ENCODE measurements at regions not wholly inside any gene's neighbourhood (a gene's known extent, or its start where the extent isn't known, plus 50 kb on each side); places are given as distances from the start of the nearest gene placed in this dataset.
"Not testable (repeated sequence)": the region's sequence is repeated elsewhere in the genome, so short reads cannot be mapped to it uniquely, and the experiment has no call there.

DNA sequence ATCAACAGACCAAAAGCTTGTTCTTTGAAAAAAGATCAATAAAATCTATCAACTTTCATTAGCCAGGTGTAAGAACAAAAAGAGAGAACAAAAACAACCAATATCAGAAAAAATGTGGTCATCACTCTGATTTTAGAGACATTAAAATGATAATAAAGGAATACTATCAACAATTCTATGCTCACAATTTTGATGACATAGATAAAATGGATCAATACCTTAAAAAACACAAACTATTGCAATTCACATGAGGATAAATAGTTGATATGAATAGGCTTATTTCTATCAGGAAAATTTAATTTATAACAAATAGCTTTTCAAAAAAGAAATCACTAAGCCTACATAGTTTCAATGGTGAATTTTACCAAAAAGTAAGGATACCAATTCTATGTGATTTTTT lies 809.4 kb upstream of the EYS start:
- no peak for DNase-seq (ENCODE audit: insufficient read length, low spot score)
- TF ChIP-seq, protein P1, sequence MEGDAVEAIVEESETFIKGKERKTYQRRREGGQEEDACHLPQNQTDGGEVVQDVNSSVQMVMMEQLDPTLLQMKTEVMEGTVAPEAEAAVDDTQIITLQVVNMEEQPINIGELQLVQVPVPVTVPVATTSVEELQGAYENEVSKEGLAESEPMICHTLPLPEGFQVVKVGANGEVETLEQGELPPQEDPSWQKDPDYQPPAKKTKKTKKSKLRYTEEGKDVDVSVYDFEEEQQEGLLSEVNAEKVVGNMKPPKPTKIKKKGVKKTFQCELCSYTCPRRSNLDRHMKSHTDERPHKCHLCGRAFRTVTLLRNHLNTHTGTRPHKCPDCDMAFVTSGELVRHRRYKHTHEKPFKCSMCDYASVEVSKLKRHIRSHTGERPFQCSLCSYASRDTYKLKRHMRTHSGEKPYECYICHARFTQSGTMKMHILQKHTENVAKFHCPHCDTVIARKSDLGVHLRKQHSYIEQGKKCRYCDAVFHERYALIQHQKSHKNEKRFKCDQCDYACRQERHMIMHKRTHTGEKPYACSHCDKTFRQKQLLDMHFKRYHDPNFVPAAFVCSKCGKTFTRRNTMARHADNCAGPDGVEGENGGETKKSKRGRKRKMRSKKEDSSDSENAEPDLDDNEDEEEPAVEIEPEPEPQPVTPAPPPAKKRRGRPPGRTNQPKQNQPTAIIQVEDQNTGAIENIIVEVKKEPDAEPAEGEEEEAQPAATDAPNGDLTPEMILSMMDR (IDR thresholded peaks at IDR 0.05; ENCODE audit: insufficient read depth, missing control alignments): no peak
- no peak for FAIRE-seq

DNA sequence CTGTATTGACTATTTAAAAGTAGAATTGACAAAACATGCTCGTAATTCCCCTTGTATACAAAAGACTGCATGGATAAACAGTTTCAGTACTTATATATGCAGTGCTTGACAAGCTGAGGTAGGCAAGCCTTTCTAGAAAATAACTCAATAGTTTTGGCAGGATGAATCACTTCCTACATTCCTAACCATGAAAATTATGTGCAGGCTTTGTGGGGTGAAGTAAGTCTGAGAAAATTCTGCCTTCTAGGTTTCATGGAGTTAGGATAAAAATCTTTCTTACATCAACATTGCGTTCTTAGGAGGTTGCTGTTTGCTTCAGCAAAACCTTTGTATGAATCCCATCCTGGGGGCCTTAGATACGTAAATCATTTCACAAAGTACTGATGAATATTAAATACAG lies 801.4 kb upstream of the EYS start:
- FAIRE-seq: no peak
- no peak for DNase-seq (ENCODE audit: insufficient read length, low spot score)

DNA sequence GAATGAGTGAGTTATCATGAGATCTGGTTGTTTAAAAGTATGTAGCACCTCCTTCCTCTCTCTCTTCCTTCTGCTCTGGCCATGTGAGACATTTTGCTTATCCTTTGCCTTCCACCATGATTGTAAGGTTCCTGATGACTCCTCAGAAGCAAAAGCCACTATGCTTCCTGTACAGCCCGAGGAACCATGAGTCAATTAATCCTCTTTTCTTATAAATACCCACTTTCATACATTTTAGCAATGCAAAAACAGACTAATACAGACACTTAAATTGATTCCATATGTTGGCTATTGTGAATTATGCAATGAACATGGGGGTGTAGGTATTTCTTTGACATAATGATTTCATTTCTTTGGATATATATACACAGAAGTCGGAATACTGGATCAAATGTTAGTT lies 792.8 kb upstream of the EYS start:
- FAIRE-seq (no peak), DNase-seq (ENCODE audit: insufficient read length, low spot score) (no peak)
- TF ChIP-seq, protein P1 (IDR thresholded peaks at IDR 0.05; ENCODE audit: insufficient read depth, missing control alignments): no peak

More for the DNA sequence above, 801.4 kb upstream of the EYS start:
- TF ChIP-seq, protein P1 (IDR thresholded peaks at IDR 0.05; ENCODE audit: insufficient read depth, missing control alignments): no peak

DNA sequence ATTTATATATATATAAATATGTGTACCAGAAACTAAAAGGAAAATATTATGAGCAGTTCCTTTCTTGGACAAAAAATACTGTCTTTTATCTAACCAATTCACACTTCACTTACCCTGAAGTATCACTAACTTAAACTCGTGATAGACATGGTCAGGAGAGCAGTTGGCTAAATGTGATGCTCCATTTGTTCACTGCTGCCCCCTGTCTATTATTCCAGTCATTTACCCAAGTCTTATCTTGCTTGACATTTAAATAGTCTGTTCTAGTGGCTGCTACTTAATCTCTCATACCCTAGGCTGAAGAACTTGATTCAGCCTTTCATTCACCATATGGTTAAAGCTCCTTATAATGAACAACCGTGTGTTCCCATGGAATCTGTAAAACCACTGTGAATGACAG lies 789.6 kb upstream of the EYS start:
- TF ChIP-seq, protein P1 (IDR thresholded peaks at IDR 0.05; ENCODE audit: insufficient read depth, missing control alignments): peak; percentile 45
- peak; percentile 89 for FAIRE-seq
- no peak for DNase-seq (ENCODE audit: insufficient read length, low spot score)

DNA sequence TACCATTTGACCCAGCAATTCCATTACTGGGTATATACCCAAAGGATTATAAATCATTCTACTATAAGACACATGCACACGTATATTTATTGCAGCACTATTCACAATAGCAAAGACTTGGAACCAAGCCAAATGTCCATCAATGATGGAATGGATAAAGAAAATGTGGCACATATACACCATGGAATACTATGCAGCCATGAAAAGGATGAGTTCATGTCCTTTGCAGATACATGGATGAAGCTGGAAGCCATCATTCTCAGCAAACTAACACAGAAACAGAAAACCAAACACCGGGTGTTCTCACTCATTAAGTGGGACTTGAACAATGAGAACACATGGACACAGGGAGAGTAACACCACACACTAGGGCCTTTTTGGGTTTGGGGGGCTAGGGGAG lies 787.6 kb upstream of the EYS start:
- DNase-seq (ENCODE audit: insufficient read length, low spot score); FAIRE-seq: not testable (repeated sequence)

DNA sequence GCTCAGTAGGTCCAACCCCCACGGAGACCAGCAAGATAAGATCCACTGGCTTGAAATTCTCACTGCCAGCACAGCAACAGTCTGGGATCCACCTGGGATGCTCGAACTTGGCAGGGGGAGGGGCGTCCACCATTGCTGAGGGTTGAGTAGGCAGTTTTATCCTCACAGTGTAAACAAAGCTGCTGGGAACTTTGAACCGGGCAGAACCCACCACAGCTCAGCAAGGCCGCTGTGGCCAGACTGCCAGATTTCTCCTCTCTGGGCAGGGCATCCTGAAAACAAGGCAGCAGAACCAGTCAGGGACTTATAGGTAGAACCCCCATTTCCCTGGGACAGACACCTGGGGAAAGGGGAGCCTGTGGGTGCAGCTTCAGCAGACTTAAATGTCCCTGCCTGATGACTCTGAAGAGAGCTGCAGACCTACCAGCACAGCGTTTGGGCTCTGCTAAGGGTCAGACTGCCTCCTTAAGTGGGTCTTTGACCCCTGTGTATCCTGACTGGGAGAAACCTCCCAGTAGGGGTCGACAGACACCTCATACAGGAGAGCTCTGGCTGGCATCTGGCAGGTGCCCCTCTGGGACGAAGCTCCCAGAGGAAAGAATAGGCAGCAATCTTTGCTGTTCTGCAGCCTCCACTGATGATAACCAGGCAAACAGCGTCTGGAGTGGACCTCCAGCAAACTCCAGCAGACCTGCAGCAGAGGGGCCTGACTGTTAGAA lies 782.4 kb upstream of the EYS start:
- TF ChIP-seq, protein P1 (IDR thresholded peaks at IDR 0.05; ENCODE audit: insufficient read depth, missing control alignments): no peak
- no peak for FAIRE-seq
- no peak for DNase-seq (ENCODE audit: insufficient read length, low spot score)

DNA sequence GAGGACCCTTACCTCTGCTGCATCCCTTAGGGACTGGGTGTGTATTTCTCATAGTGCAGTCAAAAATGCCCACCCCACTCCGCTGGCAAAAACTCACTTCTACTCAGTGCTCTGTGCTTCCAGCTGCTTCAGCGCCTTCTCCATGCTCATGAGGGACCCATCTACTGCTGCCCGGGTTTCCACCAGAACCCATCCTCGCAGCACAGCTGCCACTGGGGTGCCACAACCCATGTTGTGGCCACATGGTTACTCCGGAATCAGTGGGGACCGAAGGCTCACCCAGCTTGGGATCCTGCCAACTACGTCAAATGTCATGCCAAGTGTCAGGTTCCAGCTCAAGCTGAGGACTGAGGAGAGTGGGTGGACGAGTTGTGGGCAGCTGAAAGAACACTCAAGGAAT lies 774.2 kb upstream of the EYS start:
- FAIRE-seq (no peak), DNase-seq (ENCODE audit: insufficient read length, low spot score) (no peak)
- TF ChIP-seq, protein P1 (IDR thresholded peaks at IDR 0.05; ENCODE audit: insufficient read depth, missing control alignments): no peak
